K562 (cell line): ENCODE measurements at regions not wholly inside any gene's neighbourhood (a gene's known extent, or its start where the extent isn't known, plus 50 kb on each side); places are given as distances from the start of the nearest gene placed in this dataset.
A peak's percentile ranks its signal among the peaks of the same experiment; 100 is the strongest.

Source experiments
- ATAC-seq: fragments of 200-7000 bp; cut with Tn5 transposase; 3 replicates; pipeline ENCODE4 v1.9.1; 2020; ENCODE audit warnings: moderate library complexity
- BruUV-seq: library from RNA; stranded (reverse); fragments of 400-500 nt; replicated peaks from 2 replicates; lab custom pipeline; 2021; lab: Mats Ljungman, UMichigan
- CTCF ChIA-PET: fragments of 300-600 bp; formaldehyde crosslinking; extraction: SDS; loops from one replicate; lab custom pipeline; 2021; ENCODE audit warnings: low intra/inter-chr PET ratio; lab: Yijun Ruan, JAX
- POLR2A ChIA-PET: fragments of 300-600, 350-650 bp; sonication (Branson Sonifier 250); formaldehyde crosslinking; extraction: SDS; loops from one replicate; lab custom pipeline; 2021; ENCODE audit warnings: antibody characterized with exemption, inconsistent platforms; lab: Yijun Ruan, JAX
- DNase-seq, 4 experiments: peaks; one replicate each; pipeline versions ENCODE4 v3.0.0 to v3.0.0-alpha.2; 2011 to 2018; ENCODE audit warnings: low spot score in 3 of 4, mixed read lengths in 3 of 4; ENCODE audit errors: extremely low read depth in 1 of 4
- FAIRE-seq: peaks from 2 replicates; lab custom pipeline; 2011; peaks lifted over from hg19 to GRCh38; lab: Jason Lieb, UNC
- H2AFZ ChIP-seq: 2 replicates; pipeline ENCODE4 v1.6.0; 2011; ENCODE audit warnings: low read depth, low read length, control low read depth, inconsistent platforms
- H3K27ac ChIP-seq: fragments of 200-600 bp; 3 replicates; pipeline ENCODE4 v1.8.0; 2011; ENCODE audit warnings: low read depth, mild to moderate bottlenecking, control low read depth, inconsistent platforms, low read length, moderate library complexity, mixed read lengths; ENCODE audit errors: extremely low read depth
- H3K27me3 ChIP-seq, 2 experiments: fragments of 300-600 bp in 1 of 2; 2 replicates in 1 of 2; 3 replicates in 1 of 2; pipeline versions ENCODE4 v1.6.0 to v1.8.0; 2011; ENCODE audit warnings: inconsistent platforms in 2 of 2, low read length in 2 of 2, mild to moderate bottlenecking in 1 of 2, mixed read lengths in 1 of 2, moderate library complexity in 1 of 2; ENCODE audit not compliant: control insufficient read depth in 2 of 2, insufficient read depth in 2 of 2
- H3K36me3 ChIP-seq: fragments of 300-600 bp; 3 replicates; pipeline ENCODE4 v1.8.0; 2011; ENCODE audit warnings: mild to moderate bottlenecking, low read length, inconsistent platforms; ENCODE audit not compliant: control insufficient read depth, insufficient read depth
- H3K4me1 ChIP-seq, 2 experiments: fragments of 200-600 bp in 1 of 2; replicated peaks in 1 of 2; 2 replicates in 1 of 2; 3 replicates in 1 of 2; pipeline versions ENCODE4 v1.5.1 to v1.8.0; 2011; ENCODE audit warnings: inconsistent platforms in 2 of 2, low read length in 2 of 2, mild to moderate bottlenecking in 1 of 2, mixed read lengths in 1 of 2, moderate library complexity in 1 of 2; ENCODE audit not compliant: control insufficient read depth in 2 of 2, insufficient read depth in 2 of 2
- H3K4me2 ChIP-seq: 2 replicates; pipeline ENCODE4 v1.6.1; 2011; ENCODE audit warnings: low read length, control low read depth, inconsistent platforms, mixed read lengths; ENCODE audit not compliant: insufficient read depth
- H3K4me3 ChIP-seq: fragments of 200-600 bp; sonication (generic), shearing (Covaris generic); 2 replicates; pipeline ENCODE4 v1.5.1; 2016; ENCODE audit warnings: control low read depth, inconsistent platforms
- H3K79me2 ChIP-seq: fragments of 200-600 bp; 3 replicates; pipeline ENCODE4 v1.8.0; 2011; ENCODE audit warnings: low read length, inconsistent platforms; ENCODE audit not compliant: control insufficient read depth, insufficient read depth
- H3K9ac ChIP-seq, 2 experiments: 2 replicates each; pipeline versions ENCODE4 v1.6.0 to v1.6.1; 2011; ENCODE audit warnings: low read depth in 2 of 2, low read length in 2 of 2, control low read depth in 1 of 2, inconsistent platforms in 1 of 2, mild to moderate bottlenecking in 1 of 2, mixed read lengths in 1 of 2; ENCODE audit not compliant: insufficient read depth in 1 of 2
- H3K9me1 ChIP-seq: one replicate; pipeline ENCODE4 v1.6.0; 2011; ENCODE audit warnings: inconsistent platforms, mild to moderate bottlenecking, low read length, moderate library complexity; ENCODE audit not compliant: control insufficient read depth, insufficient read depth
- H3K9me3 ChIP-seq: replicated peaks from 2 replicates; pipeline ENCODE4 v1.5.1; 2011; ENCODE audit warnings: low read depth, low read length, inconsistent platforms; ENCODE audit not compliant: control insufficient read depth, insufficient read depth
- H4K20me1 ChIP-seq: replicated peaks from 2 replicates; pipeline ENCODE4 v1.6.1; 2011; ENCODE audit warnings: low read length, inconsistent platforms, mixed read lengths; ENCODE audit not compliant: control insufficient read depth, insufficient read depth
- ATF6 ChIP-seq: sonication (generic); formaldehyde crosslinking; IDR thresholded peaks from 2 replicates; pipeline ENCODE4 v1.4.0; 2020; ENCODE audit warnings: mild to moderate bottlenecking, missing genetic modification reagents
- CTCF ChIP-seq, 3 experiments: IDR thresholded peaks in 2 of 3; conservative IDR thresholded peaks in 1 of 3; 2 replicates each; pipeline ENCODE4 v1.5.1; 2011 to 2012; ENCODE audit warnings: low read length in 3 of 3, mild to moderate bottlenecking in 3 of 3, control low read depth in 2 of 3, improper control_type of control experiment in 1 of 3, inconsistent platforms in 1 of 3, low read depth in 1 of 3, mixed read lengths in 1 of 3, moderate library complexity in 1 of 3; ENCODE audit not compliant: insufficient read depth in 2 of 3
- DACH1 ChIP-seq: fragments of 450-650 bp; IDR thresholded peaks from 2 replicates; pipeline ENCODE4 v1.6.1; 2018; ENCODE audit not compliant: partially characterized antibody
- HMG20A ChIP-seq: fragments of 450-650 bp; formaldehyde crosslinking; conservative IDR thresholded peaks from 2 replicates; pipeline ENCODE4 v1.4.0; 2020; ENCODE audit warnings: mild to moderate bottlenecking, mixed read lengths
- RBM25 ChIP-seq: fragments of 200-400 bp; formaldehyde crosslinking; IDR thresholded peaks from 2 replicates; pipeline ENCODE4 v1.6.1; 2018; ENCODE audit warnings: low read length, low read depth, moderate library complexity; ENCODE audit not compliant: severe bottlenecking
- ZNF12 ChIP-seq: sonication (generic); formaldehyde crosslinking; IDR thresholded peaks from 2 replicates; pipeline ENCODE4 v1.4.0; 2020; ENCODE audit warnings: mild to moderate bottlenecking, missing genetic modification reagents
- ZNF518B ChIP-seq: fragments of 250-450 bp; sonication (Bioruptor Pico); IDR thresholded peaks from 2 replicates; pipeline ENCODE4 v1.5.0; 2021; ENCODE audit warnings: mild to moderate bottlenecking, moderate library complexity
- WGBS: fragments of 100-300 bp; shearing (Covaris generic); methylation state at CpG from one replicate; pipeline ENCODE4 v1.1.6; 2016; ENCODE audit warnings: low coverage, mixed read lengths; ENCODE audit not compliant: insufficient coverage; ENCODE audit errors: missing lambda C conversion rate; 5-methylcytosine and 5-hydroxymethylcytosine counted together
- in situ Hi-C: fragments of 300-500 bp; cut with MboI; formaldehyde crosslinking; loops from 4 replicates; pipeline ENCODE4 v1.15.0; 2018; ENCODE audit warnings: inconsistent platforms, mixed read lengths
- intact Hi-C: fragments of 100-400 bp; cut with micrococcal nuclease; formaldehyde crosslinking; loops from 2 replicates; pipeline ENCODE4 v1.14.2; 2022

- Histone ChIP-seq H3K27ac (no peak overlapping the region), H3K4me2 (no peak overlapping the region), H3K36me3 (no peaks in the 10 kb centered on the region), H4K20me1 (0 out of 2 replicates have a peak, but pooled peaks cover 6% of the 10 kb centered on the region), H3K4me3 (no peak overlapping the region), H3K4me1 (no peaks in the 10 kb centered on the region), H2AFZ (no peak overlapping the region), H3K9me3 (no peaks in the 10 kb centered on the region), H3K9ac (no peak overlapping the region), H3K27me3 (peaks cover 11 to 27% of the 10 kb centered on the region in 2 experiments; a peak in 4 of 5 replicates), H3K79me2 (no peaks in the 10 kb centered on the region), H3K9me1 (no peaks in the 10 kb centered on the region)
- no TSS peak for BruUV-seq
- FAIRE-seq (no peak), DNase-seq (peak in 2 of 4 experiments; percentile 24), ATAC-seq (no peak)
- TF ChIP-seq CTCF (IDR thresholded peaks at IDR 0.05 in 2 of 3, conservative IDR thresholded peaks at IDR 0.05 in 1 of 3; ENCODE audit: insufficient read depth in 2 of 3, low read depth in 1 of 3, low read length in 3 of 3) (peak in 1 of 3 experiments; percentile 14; a peak in 1 of 6 replicates), ZNF12 (CRISPR knock-in tag) (no peak)
- ChIA-PET CTCF (no interaction called here), POLR2A (interaction anchor here (0.6 to 1.4 kb wide), 3 partner anchors 10 to 219 kb away, joined by 3 read pairs; no protein-coding TSS in a partner anchor)
- in situ Hi-C loops (no loop called here), intact Hi-C loops (no loop called here)
- WGBS, result 2% methylated on average over 13 of the region's 13 CpGs
Observed at GRCh38 chr2:120856421-120856862, 120.8 kb downstream of the GLI2 start.

GRCh38 chr2:120857422-120857821 lies 121.8 kb downstream of the GLI2 start:
- Histone ChIP-seq H3K79me2 (no peaks in the 10 kb centered on the region), H3K4me3 (no peak overlapping the region), H2AFZ (no peak overlapping the region), H3K27ac (no peak overlapping the region), H4K20me1 (no peaks in the 10 kb centered on the region), H3K27me3 (peaks cover 4 to 17% of the 10 kb centered on the region in 2 experiments; a peak in 4 of 5 replicates), H3K36me3 (no peaks in the 10 kb centered on the region), H3K9me1 (no peaks in the 10 kb centered on the region), H3K4me2 (no peak overlapping the region), H3K9ac (no peak overlapping the region), H3K4me1 (peaks cover 2 to 5% of the 10 kb centered on the region in 2 experiments; a peak in 3 of 5 replicates), H3K9me3 (no peaks in the 10 kb centered on the region)
- DNase-seq (no peak), FAIRE-seq (no peak), ATAC-seq (no peak)
- WGBS, result 17% methylated on average over 1 of the region's 4 CpGs
- in situ Hi-C loops, result no loop called here
- ChIA-PET CTCF (no interaction called here), POLR2A (interaction anchor here (0.6 to 1.5 kb wide), 4 partner anchors 11 to 594 kb away, joined by 3 to 4 read pairs (median 4); no protein-coding TSS in a partner anchor)
- intact Hi-C loops, result no loop called here
- BruUV-seq, result no TSS peak
- TF ChIP-seq RBM25 (no peak), ATF6 (CRISPR knock-in tag) (no peak), HMG20A (no peak), DACH1 (no peak), ZNF518B (CRISPR knock-in tag) (no peak)
